ENCODE measurements at regions not wholly inside any gene's neighbourhood (a gene's known extent, or its start where the extent isn't known, plus 50 kb on each side); places are given as distances from the start of the nearest gene placed in this dataset.

DNA sequence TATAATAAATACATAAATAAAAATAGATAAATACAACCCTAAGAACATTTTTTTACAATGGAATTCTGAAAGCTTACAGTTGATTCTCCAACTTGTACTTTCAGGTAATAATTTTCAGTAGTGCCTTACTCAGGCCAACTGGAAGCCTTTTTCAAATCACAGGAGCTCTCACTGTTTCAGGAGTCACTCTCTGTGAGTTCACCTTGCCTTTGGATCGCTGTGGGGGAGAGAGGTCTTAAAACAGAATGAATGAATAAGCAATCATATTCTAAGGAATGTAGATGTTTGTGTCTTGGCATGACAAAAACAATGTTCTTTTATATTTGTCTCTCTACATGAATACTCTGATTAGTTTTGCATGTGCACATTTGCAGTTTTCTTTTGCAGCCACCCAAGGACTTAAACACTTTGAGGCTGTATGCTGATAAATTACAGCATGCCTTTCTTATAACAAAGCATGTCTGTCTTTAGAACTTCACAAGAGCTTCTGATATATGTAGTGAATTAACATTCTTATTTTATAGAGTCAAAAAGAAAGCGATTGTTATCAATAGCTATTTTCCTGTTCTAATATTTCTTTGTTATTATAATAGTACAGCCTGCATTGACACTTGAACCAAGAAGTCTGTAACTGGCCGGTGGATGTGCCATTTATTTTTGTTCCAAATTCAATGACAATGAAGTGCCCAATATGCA is 1111.5 kb upstream of the ATXN8OS start (continued):
- TF ChIP-seq RFX5 (IDR thresholded peaks at IDR 0.05; ENCODE audit: low read length) (no peak), SMC3 (IDR thresholded peaks at IDR 0.05; ENCODE audit: low read depth, low read length) (no peak), FOXM1 (IDR thresholded peaks at IDR 0.05; ENCODE audit: low read depth) (no peak)
- TF ChIP-seq, protein P1, sequence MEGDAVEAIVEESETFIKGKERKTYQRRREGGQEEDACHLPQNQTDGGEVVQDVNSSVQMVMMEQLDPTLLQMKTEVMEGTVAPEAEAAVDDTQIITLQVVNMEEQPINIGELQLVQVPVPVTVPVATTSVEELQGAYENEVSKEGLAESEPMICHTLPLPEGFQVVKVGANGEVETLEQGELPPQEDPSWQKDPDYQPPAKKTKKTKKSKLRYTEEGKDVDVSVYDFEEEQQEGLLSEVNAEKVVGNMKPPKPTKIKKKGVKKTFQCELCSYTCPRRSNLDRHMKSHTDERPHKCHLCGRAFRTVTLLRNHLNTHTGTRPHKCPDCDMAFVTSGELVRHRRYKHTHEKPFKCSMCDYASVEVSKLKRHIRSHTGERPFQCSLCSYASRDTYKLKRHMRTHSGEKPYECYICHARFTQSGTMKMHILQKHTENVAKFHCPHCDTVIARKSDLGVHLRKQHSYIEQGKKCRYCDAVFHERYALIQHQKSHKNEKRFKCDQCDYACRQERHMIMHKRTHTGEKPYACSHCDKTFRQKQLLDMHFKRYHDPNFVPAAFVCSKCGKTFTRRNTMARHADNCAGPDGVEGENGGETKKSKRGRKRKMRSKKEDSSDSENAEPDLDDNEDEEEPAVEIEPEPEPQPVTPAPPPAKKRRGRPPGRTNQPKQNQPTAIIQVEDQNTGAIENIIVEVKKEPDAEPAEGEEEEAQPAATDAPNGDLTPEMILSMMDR (IDR thresholded peaks at IDR 0.05), result no peak

DNA sequence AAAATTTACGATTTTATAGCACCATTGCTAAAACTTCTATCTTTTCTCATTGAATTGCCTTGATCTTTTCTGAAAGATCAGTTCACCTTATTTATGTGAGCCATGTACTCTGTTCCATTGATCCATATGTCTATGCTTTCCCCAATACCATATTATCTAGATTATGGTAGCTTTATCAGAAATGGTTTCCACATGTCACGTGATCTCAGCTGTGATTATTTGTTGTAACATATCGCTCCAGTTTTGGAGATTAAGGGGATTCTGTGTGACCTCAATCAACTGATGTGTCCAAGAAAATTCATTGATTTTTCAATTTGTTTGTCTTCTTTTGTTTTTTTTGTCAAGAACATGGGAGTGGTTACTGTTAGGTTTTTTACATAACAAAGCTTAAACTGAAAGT is 1114.5 kb upstream of the ATXN8OS start:
- Histone ChIP-seq H2AFZ (ENCODE audit: low read depth) (no peak overlapping the region), H4K20me1 (ENCODE audit: insufficient read depth) (no peaks in the 10 kb centered on the region), H3K4me3 (ENCODE audit: low read depth in 2 of 2, low read length in 1 of 2) (no peak overlapping the region), H3K4me1 (ENCODE audit: control insufficient read depth in 1 of 2, insufficient read depth in 2 of 2, low read depth in 1 of 2, low read length in 1 of 2) (no peaks in the 10 kb centered on the region; a peak in 1 of 4 replicates), H3K79me2 (ENCODE audit: insufficient read depth) (no peaks in the 10 kb centered on the region), H3K27me3 (ENCODE audit: insufficient read depth) (no peaks in the 10 kb centered on the region), H3K9ac (no peak overlapping the region), H3K36me3 (replicated peaks in 1 of 2; ENCODE audit: control insufficient read depth in 1 of 2, insufficient read depth in 2 of 2, low read length in 1 of 2) (no peaks in the 10 kb centered on the region), H3K4me2 (no peak overlapping the region), H3K9me2 (no peaks in the 10 kb centered on the region), H3F3A (replicated peaks; ENCODE audit: insufficient read depth) (no peaks in the 10 kb centered on the region), H3K27ac (ENCODE audit: low read depth in 2 of 2, low read length in 1 of 2) (no peak overlapping the region), H3K9me3 (no peaks in the 10 kb centered on the region)
- 63% methylated on average over 3 of the region's 3 CpGs for WGBS (ENCODE audit: low lambda C conversion rate)
- TF ChIP-seq, protein P2, sequence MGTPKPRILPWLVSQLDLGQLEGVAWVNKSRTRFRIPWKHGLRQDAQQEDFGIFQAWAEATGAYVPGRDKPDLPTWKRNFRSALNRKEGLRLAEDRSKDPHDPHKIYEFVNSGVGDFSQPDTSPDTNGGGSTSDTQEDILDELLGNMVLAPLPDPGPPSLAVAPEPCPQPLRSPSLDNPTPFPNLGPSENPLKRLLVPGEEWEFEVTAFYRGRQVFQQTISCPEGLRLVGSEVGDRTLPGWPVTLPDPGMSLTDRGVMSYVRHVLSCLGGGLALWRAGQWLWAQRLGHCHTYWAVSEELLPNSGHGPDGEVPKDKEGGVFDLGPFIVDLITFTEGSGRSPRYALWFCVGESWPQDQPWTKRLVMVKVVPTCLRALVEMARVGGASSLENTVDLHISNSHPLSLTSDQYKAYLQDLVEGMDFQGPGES (IDR thresholded peaks at IDR 0.05; ENCODE audit: low read depth, low read length), result no peak
- no peak for TF ChIP-seq NFIC (IDR thresholded peaks at IDR 0.05; ENCODE audit: borderline replicate concordance)
- TF ChIP-seq TAF1 (IDR thresholded peaks at IDR 0.05; ENCODE audit: borderline replicate concordance, low read depth, low read length), result no peak
- TF ChIP-seq, protein P3, sequence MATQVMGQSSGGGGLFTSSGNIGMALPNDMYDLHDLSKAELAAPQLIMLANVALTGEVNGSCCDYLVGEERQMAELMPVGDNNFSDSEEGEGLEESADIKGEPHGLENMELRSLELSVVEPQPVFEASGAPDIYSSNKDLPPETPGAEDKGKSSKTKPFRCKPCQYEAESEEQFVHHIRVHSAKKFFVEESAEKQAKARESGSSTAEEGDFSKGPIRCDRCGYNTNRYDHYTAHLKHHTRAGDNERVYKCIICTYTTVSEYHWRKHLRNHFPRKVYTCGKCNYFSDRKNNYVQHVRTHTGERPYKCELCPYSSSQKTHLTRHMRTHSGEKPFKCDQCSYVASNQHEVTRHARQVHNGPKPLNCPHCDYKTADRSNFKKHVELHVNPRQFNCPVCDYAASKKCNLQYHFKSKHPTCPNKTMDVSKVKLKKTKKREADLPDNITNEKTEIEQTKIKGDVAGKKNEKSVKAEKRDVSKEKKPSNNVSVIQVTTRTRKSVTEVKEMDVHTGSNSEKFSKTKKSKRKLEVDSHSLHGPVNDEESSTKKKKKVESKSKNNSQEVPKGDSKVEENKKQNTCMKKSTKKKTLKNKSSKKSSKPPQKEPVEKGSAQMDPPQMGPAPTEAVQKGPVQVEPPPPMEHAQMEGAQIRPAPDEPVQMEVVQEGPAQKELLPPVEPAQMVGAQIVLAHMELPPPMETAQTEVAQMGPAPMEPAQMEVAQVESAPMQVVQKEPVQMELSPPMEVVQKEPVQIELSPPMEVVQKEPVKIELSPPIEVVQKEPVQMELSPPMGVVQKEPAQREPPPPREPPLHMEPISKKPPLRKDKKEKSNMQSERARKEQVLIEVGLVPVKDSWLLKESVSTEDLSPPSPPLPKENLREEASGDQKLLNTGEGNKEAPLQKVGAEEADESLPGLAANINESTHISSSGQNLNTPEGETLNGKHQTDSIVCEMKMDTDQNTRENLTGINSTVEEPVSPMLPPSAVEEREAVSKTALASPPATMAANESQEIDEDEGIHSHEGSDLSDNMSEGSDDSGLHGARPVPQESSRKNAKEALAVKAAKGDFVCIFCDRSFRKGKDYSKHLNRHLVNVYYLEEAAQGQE (IDR thresholded peaks at IDR 0.05; ENCODE audit: low read depth, low read length), result no peak
- ChIA-PET POLR2A (no interaction called here), CTCF (no interaction called here)
- no peak for DNase-seq

Measured in SK-N-SH (cell line).